ENCODE measurements at regions not wholly inside any gene's neighbourhood (a gene's known extent, or its start where the extent isn't known, plus 50 kb on each side); places are given as distances from the start of the nearest gene placed in this dataset.

- WGBS (ENCODE audit: insufficient coverage): 63% methylated on average over 11 of the region's 13 CpGs
- Histone ChIP-seq H3K27ac (ENCODE audit: low read length in 2 of 2) (no peak overlapping the region), H3K4me1 (ENCODE audit: control insufficient read depth in 2 of 2, insufficient read depth in 2 of 2, low read length in 2 of 2) (peaks cover 0 to 3% of the 10 kb centered on the region in 2 donors), H4K20me1 (ENCODE audit: control insufficient read depth, insufficient read depth, low read length, poor library complexity, severe bottlenecking) (no peaks in the 10 kb centered on the region), H3K79me2 (ENCODE audit: control insufficient read depth, insufficient read depth, low read length) (no peaks in the 10 kb centered on the region), H3K36me3 (replicated peaks in 1 of 2; ENCODE audit: control extremely low read depth in 1 of 2, control insufficient read depth in 1 of 2, extremely low read depth in 1 of 2, insufficient read depth in 2 of 2, low read length in 1 of 2) (no peaks in the 10 kb centered on the region), H2AFZ (ENCODE audit: insufficient read depth, low read depth, low read length, poor library complexity, severe bottlenecking) (no peak overlapping the region), H3K9ac (ENCODE audit: low read length) (no peak overlapping the region), H3K4me2 (replicated peaks; ENCODE audit: low read depth, low read length, poor library complexity, severe bottlenecking) (peak overlapping the region; percentile 49), H3K4me3 (ENCODE audit: control extremely low read depth in 1 of 5, extremely low read depth in 1 of 5, insufficient read depth in 1 of 5, low read depth in 2 of 5, low read length in 4 of 5) (no peak overlapping the region), H3K9me3 (ENCODE audit: control extremely low read depth in 1 of 3, control insufficient read depth in 2 of 3, insufficient read depth in 1 of 3, low read length in 2 of 3) (peaks cover 0 to 4% (median 0%) of the 10 kb centered on the region in 3 donors), H3K27me3 (replicated peaks in 1 of 4; ENCODE audit: control extremely low read depth in 1 of 4, control insufficient read depth in 3 of 4, insufficient read depth in 4 of 4, low read length in 3 of 4) (peaks cover 0 to 38% (median 8%) of the 10 kb centered on the region in 4 experiments)
- H3K9me3 Mint-ChIP-seq (ENCODE audit: insufficient read depth): no peaks in the 10 kb centered on the region
- CTCF ChIA-PET: no interaction called here
- POLR2A ChIA-PET: no interaction called here
- peak overlapping the region; percentile 64 for H3K4me3 Mint-ChIP-seq
- DNase-seq (no peak), ATAC-seq (ENCODE audit: low read depth) (no peak)
- H3K4me1 Mint-ChIP-seq: peaks cover 6% of the 10 kb centered on the region
- H3K27ac Mint-ChIP-seq: no peak overlapping the region
- TF ChIP-seq EZH2 (IDR thresholded peaks at IDR 0.05; ENCODE audit: borderline replicate concordance, insufficient read depth, low read depth, low read length, poor library complexity, severe bottlenecking): no peak
- TF ChIP-seq CTCF (IDR thresholded peaks at IDR 0.05): no peak
- intact Hi-C loops (cut with micrococcal nuclease): no loop called here
- H3K27me3 Mint-ChIP-seq: peaks cover 69% of the 10 kb centered on the region
These were observed 80.6 kb upstream of the NKD1 start for GRCh38 chr16:50467559-50467942.

- Histone ChIP-seq H3K9ac (ENCODE audit: low read length) (no peak overlapping the region), H4K20me1 (ENCODE audit: control insufficient read depth, insufficient read depth, low read length, poor library complexity, severe bottlenecking) (no peaks in the 10 kb centered on the region), H3K9me3 (ENCODE audit: control extremely low read depth in 1 of 3, control insufficient read depth in 2 of 3, insufficient read depth in 1 of 3, low read length in 2 of 3) (peaks cover 0 to 4% (median 0%) of the 10 kb centered on the region in 3 donors), H3K4me2 (replicated peaks; ENCODE audit: low read depth, low read length, poor library complexity, severe bottlenecking) (no peak overlapping the region), H3K4me3 (ENCODE audit: control extremely low read depth in 1 of 5, extremely low read depth in 1 of 5, insufficient read depth in 1 of 5, low read depth in 2 of 5, low read length in 4 of 5) (no peak overlapping the region), H3K36me3 (replicated peaks in 1 of 2; ENCODE audit: control extremely low read depth in 1 of 2, control insufficient read depth in 1 of 2, extremely low read depth in 1 of 2, insufficient read depth in 2 of 2, low read length in 1 of 2) (no peaks in the 10 kb centered on the region), H3K27ac (ENCODE audit: low read length in 2 of 2) (no peak overlapping the region), H3K79me2 (ENCODE audit: control insufficient read depth, insufficient read depth, low read length) (no peaks in the 10 kb centered on the region), H2AFZ (ENCODE audit: insufficient read depth, low read depth, low read length, poor library complexity, severe bottlenecking) (no peak overlapping the region), H3K27me3 (replicated peaks in 1 of 4; ENCODE audit: control extremely low read depth in 1 of 4, control insufficient read depth in 3 of 4, insufficient read depth in 4 of 4, low read length in 3 of 4) (peaks cover 0 to 38% (median 8%) of the 10 kb centered on the region in 4 experiments), H3K4me1 (ENCODE audit: control insufficient read depth in 2 of 2, insufficient read depth in 2 of 2, low read length in 2 of 2) (peaks cover 0 to 3% of the 10 kb centered on the region in 2 donors)
- Mint-ChIP-seq H3K27ac (no peak overlapping the region), H3K27me3 (peaks cover 72% of the 10 kb centered on the region), H3K4me1 (peaks cover 7% of the 10 kb centered on the region), H3K4me3 (no peak overlapping the region), H3K9me3 (ENCODE audit: insufficient read depth) (no peaks in the 10 kb centered on the region)
- intact Hi-C loops (cut with micrococcal nuclease): no loop called here
- 75% methylated on average over 2 of the region's 2 CpGs for WGBS (ENCODE audit: insufficient coverage)
- no peak for ATAC-seq (ENCODE audit: low read depth)
- TF ChIP-seq EZH2 (IDR thresholded peaks at IDR 0.05; ENCODE audit: borderline replicate concordance, insufficient read depth, low read depth, low read length, poor library complexity, severe bottlenecking) (no peak), CTCF (IDR thresholded peaks at IDR 0.05) (no peak)
- ChIA-PET POLR2A (no interaction called here), CTCF (no interaction called here)
- no peak for DNase-seq
These were observed 82.0 kb upstream of the NKD1 start for GRCh38 chr16:50466170-50466569.
